GM18520 (cell line): ENCODE measurements at regions not wholly inside any gene's neighbourhood (a gene's known extent, or its start where the extent isn't known, plus 50 kb on each side); places are given as distances from the start of the nearest gene placed in this dataset.
A peak's percentile ranks its signal among the peaks of the same experiment; 100 is the strongest.

Source experiments
- ATAC-seq: cut with Tn5 transposase; IDR thresholded peaks from one replicate; pipeline ENCODE4 v1.9.1; 2021; ENCODE audit not compliant: unreplicated experiment

DNA sequence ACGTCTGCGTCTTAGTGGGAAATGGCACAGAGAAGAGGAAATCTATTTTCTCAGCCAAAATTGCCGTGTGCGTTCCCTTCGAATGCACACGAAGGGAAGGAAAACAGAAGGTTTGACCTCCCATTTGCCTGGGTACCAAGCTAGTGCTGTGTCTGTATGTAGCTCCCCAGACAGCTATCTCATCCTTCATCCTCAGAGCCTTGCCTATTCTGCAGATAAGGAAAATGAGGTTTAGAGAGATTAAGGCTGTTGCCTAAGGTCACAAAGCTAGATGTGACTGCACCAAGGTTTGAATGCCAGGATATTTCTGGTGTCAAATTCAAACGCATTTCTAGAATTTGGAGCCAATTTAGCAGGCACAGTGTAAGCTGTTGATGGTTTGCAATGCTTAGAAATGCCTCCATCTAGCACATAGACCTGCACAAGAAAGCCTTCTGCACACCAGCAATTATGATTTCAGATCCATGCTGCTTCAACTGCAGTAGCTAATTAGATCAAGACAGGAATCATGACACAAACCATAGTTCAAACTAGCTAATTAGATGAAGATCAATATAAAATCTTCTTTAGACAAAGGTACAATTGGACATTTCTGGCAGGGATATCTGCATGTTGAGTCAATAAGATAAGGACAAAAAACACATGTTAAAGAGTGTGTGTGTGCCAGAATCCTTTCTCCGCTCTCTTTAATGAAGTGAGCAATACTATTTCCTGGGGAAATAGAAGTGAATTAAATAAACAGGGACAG, 115.1 kb downstream of the CMPK2 start:
- no peak for ATAC-seq

- ATAC-seq, result no peak
Observed at GRCh38 chr2:6754419-6754818, 111.3 kb downstream of the CMPK2 start.

- ATAC-seq, result no peak
Observed at GRCh38 chr2:6755456-6755855, 110.3 kb downstream of the CMPK2 start.

DNA sequence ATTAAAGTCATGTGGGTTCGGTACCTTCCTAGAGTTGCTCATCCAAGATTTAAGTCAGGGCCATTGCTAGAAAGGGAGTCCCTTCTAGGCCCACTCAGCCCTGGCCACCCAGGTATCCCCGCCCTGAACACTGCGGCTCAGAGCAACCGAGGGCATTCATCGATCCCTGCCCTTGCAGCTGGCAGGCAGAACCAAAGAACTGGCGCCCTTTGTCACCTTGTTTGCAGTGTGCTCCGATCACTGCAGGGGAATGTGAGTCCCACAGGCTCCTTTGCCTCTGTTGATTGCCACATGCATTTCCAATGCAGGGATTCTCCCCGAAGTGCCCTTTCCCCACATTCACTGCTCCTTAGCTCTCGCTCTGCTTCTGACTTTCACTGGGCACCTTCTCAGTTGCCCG, 108.5 kb downstream of the CMPK2 start:
- no peak for ATAC-seq

DNA sequence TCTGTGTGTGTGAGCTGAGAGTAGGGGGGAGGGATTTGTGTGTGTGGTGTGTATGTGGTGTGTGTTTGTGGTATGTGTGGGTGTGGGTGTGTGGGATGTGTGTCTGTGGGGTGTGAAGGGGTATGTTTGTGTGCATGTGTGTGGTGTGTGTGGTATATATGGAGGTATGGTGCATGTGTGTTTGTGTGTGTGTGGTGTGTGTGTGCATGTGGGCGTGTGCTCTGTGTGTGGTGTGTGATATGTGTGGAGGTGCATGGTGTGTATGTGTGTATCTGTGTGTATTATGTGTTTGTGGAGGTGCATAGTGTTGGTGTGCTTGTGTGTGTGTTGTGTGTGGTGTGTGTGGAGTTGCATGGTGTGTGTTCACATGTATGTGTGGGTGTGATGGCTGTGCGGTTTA, 106.0 kb downstream of the CMPK2 start:
- no peak for ATAC-seq

- no peak for ATAC-seq
Observed at GRCh38 chr2:6760132-6760531, 105.6 kb downstream of the CMPK2 start.

- ATAC-seq, result no peak
Observed at GRCh38 chr2:6764968-6765723, 100.6 kb downstream of the CMPK2 start.

- ATAC-seq, result no peak
Observed at GRCh38 chr2:6769346-6769745, 96.4 kb downstream of the CMPK2 start.

DNA sequence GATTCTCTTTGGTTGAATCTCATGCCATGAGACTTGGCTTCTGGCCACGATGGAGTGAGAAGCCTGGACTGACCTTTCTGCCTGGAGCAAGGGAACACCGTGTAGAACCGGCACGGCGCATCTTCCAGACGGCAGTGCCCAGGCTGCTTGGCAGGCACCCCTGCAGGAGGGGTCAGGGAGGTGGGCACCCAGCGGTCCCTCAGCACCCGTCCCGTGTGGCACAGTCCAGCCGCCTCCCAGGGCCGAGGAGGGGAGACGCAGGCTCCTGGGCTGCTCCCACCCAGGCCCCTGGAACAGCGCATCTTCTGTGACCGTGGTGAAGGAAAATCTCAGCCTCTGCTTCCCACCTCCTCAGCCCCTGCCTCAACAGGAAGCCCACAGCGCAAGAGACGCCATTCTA, 95.7 kb downstream of the CMPK2 start:
- ATAC-seq, result no peak

DNA sequence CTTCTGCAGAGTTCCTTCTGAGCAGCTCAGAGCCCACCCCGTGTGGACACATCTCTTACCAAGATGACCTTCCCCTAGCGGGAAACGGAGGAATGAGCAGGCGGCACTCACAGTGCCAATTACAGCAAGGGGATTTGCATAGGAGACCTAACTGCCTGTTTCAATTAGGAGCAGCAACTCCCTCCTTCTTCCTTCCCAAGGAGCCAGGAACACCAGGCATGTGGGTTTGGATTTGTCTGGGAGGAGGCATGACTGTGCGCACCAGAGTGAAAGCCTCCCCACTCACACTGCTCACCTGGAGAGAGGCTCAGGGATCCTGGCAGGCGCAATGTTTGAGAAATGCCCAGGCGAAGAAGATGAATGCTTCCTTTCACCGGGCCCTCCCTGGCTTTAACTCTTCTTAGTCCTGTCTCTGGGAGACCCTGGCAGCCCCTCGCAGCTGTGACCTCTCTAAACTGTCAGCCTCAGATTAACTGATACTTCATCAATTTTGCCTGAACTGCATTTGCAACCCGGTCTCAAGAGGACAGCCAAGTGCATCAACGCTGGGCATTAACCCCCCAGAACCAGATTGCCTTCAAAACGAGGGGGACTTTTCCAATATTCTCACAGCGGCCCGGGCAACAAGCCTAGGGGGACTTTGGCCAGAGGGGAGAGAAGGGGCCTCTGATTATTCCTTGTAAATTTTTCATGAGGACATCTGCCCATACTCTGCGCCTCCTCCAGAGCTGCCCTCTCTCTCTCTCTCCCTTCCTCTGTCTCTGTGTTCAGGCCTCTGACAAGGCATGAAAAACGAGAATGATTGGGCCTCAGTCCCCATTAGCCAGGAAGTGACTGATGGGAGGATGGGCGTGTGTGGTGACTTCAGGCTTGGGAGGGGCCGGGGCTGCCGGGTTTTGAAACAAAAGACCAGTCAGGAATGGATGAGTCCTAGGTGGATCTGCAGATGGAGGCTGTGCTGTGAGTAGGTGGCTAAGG, 93.8 kb downstream of the CMPK2 start:
- ATAC-seq, result no peak

GRCh38 chr2:6773007-6773693, 92.6 kb downstream of the CMPK2 start:
- peak; percentile 77 for ATAC-seq

- ATAC-seq, result no peak
Observed at GRCh38 chr2:6773694-6774044, 92.0 kb downstream of the CMPK2 start.

DNA sequence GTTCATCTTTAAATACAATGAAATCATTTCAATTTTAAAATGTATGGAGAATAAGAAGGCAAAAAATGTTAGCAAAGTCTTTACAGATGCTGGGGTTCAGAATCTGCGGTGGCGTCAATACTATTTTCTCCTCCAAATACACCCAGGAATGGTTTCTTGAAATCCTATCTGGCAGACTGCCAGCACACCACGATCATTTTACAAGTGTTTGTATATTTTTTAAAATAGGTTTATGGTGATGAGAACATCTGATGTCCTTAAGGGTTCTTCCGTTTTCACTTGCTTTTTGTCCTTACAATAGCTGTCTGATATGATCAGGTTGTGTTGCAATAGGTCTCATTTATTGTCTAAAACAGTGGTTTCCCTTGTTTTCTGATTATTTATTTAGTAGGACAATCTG, 89.6 kb downstream of the CMPK2 start:
- no peak for ATAC-seq

DNA sequence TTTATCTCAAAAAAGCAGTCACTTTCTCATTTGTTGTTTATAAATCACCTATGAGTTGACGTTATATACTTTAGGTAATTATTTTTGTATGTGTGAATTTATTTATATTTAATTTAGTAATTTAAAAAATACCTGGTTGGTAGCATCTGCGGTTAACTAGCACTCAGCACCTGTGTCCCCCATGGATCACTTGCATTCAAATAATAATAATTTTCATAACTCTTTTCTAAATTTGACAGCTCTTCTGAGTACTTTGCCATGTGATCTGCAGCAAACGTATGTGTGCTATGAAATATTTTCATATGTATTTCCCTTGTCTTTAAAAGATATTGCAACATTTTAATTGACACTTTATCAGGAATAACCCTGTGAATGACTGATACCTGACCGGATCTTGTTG, 88.1 kb downstream of the CMPK2 start:
- ATAC-seq, result no peak

DNA sequence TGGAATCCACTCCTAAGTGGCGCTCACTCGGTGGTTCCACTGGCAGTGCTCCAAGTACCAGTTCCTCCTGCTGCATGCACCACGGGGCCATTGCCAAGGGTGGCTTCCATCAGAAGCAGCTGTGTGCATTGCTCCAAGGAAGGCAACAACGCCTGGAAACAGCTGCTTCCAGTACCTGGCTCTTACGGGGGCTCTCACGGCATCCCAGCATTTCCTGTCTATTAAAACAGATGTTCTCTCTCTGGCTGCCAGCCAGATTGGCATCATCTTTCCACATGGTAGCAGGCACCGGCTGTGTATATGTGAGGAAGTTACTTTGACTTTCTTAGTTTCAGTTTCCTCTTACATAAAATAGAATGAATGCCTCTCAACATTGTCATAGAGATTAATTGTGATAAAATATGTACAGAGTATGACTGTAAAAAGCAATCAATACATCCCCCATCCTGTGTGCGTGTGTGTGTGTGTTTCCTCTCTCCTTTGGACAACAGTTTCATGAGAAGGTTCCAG, 84.9 kb downstream of the CMPK2 start:
- ATAC-seq, result peak; percentile 51

- ATAC-seq, result no peak
Observed at GRCh38 chr2:6782517-6783237, 83.0 kb downstream of the CMPK2 start.

- ATAC-seq, result no peak
Observed at GRCh38 chr2:6783238-6783614, 82.5 kb downstream of the CMPK2 start.

GRCh38 chr2:6784291-6784690, 81.4 kb downstream of the CMPK2 start:
- ATAC-seq, result no peak

GRCh38 chr2:6785493-6785892, 80.2 kb downstream of the CMPK2 start:
- no peak for ATAC-seq

DNA sequence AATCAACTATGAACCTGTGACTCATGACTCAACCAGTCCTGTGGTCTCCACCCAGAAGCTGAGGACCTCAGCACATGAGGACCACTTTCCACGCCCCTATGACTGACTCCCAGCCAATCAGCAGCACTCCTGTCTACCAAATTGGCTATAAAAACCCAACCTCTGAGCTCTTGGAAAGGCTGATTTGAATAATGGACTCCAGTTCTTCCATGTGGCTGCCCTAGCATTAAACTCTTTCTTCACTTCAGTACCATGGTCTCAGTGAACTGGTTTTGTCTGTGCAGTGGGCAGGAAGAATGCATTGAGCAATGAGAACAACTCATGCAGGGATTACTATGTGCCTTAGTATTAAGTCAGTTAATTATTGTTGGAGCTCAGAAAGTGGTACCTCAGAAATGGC, 78.3 kb downstream of the CMPK2 start:
- ATAC-seq, result no peak
